GM21390 (cell line): ENCODE measurements at regions not wholly inside any gene's neighbourhood (a gene's known extent, or its start where the extent isn't known, plus 50 kb on each side); places are given as distances from the start of the nearest gene placed in this dataset.

Source experiments
- ATAC-seq: cut with Tn5 transposase; IDR thresholded peaks from one replicate; pipeline ENCODE4 v1.9.1; 2021; ENCODE audit not compliant: unreplicated experiment

- ATAC-seq = no peak
Observed at GRCh38 chr10:4456279-4456678, 369.7 kb upstream of the AKR1E2 start.

GRCh38 chr10:4453950-4454349 is 372.1 kb upstream of the AKR1E2 start:
- no peak for ATAC-seq

GRCh38 chr10:4453276-4453675 is 372.7 kb upstream of the AKR1E2 start:
- ATAC-seq = no peak

GRCh38 chr10:4450981-4451908 is 374.8 kb upstream of the AKR1E2 start:
- no peak for ATAC-seq

GRCh38 chr10:4450169-4450568 is 375.8 kb upstream of the AKR1E2 start:
- no peak for ATAC-seq

- no peak for ATAC-seq
Observed at GRCh38 chr10:4448030-4448429, 378.0 kb upstream of the AKR1E2 start.

GRCh38 chr10:4443419-4443818 is 382.6 kb upstream of the AKR1E2 start:
- ATAC-seq = no peak

- no peak for ATAC-seq
Observed at GRCh38 chr10:4442296-4442695, 383.7 kb upstream of the AKR1E2 start.

- ATAC-seq = no peak
Observed at GRCh38 chr10:4440260-4440659, 385.7 kb upstream of the AKR1E2 start.

GRCh38 chr10:4437791-4438190 is 388.2 kb upstream of the AKR1E2 start:
- no peak for ATAC-seq

- ATAC-seq = no peak
Observed at GRCh38 chr10:4437061-4437460, 388.9 kb upstream of the AKR1E2 start.

- ATAC-seq = no peak
Observed at GRCh38 chr10:4436103-4436502, 389.9 kb upstream of the AKR1E2 start.

GRCh38 chr10:4434516-4435071 is 391.4 kb upstream of the AKR1E2 start:
- no peak for ATAC-seq

GRCh38 chr10:4434105-4434504 is 391.9 kb upstream of the AKR1E2 start:
- no peak for ATAC-seq

GRCh38 chr10:4431114-4431863 is 394.7 kb upstream of the AKR1E2 start:
- no peak for ATAC-seq

GRCh38 chr10:4429571-4429970 is 396.4 kb upstream of the AKR1E2 start:
- no peak for ATAC-seq

- ATAC-seq = no peak
Observed at GRCh38 chr10:4427532-4427931, 398.5 kb upstream of the AKR1E2 start.

GRCh38 chr10:4426866-4427265 is 399.1 kb upstream of the AKR1E2 start:
- ATAC-seq = no peak

GRCh38 chr10:4409319-4409718 is 416.7 kb upstream of the AKR1E2 start:
- no peak for ATAC-seq

GRCh38 chr10:4407783-4408182 is 418.2 kb upstream of the AKR1E2 start:
- no peak for ATAC-seq

- no peak for ATAC-seq
Observed at GRCh38 chr10:4405828-4406227, 420.2 kb upstream of the AKR1E2 start.
